ENCODE measurements at regions not wholly inside any gene's neighbourhood (a gene's known extent, or its start where the extent isn't known, plus 50 kb on each side); places are given as distances from the start of the nearest gene placed in this dataset.

DNA sequence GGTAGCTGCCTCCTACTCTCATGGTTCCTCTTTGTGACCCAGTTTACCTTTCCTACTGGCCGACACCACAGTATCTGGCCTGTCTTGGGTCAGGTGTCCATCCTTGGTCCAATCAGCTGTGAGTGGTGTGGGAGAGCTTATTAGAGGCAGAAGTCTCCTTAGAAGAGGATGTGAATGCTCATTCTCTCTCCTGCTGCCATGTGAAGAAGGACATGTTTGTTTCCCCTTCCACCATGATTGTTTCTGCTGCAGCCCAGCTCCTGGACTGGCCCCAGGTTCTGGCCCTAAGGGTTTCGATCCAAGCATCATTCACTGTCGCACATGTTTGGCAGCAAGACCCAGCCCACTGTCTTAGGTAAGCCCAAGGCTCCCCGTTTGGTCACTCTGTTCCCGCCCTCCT, 55.3 kb upstream of the TGIF1 start:
- Histone ChIP-seq H3K27me3 (ENCODE audit: control insufficient read depth, insufficient read depth, low read length, poor library complexity, severe bottlenecking) (no peaks in the 10 kb centered on the region), H3K36me3 (ENCODE audit: control insufficient read depth, insufficient read depth, low read length) (no peaks in the 10 kb centered on the region), H3K27ac (ENCODE audit: low read depth, low read length) (no peak overlapping the region), H3K9me3 (ENCODE audit: control insufficient read depth, low read length) (peaks cover 23% of the 10 kb centered on the region), H3K4me1 (ENCODE audit: control insufficient read depth, insufficient read depth, low read length) (no peaks in the 10 kb centered on the region), H3K4me3 (ENCODE audit: low read length) (no peak overlapping the region), H3K9ac (ENCODE audit: extremely low read depth, low read length, poor library complexity, severe bottlenecking) (no peak overlapping the region)
- Mint-ChIP-seq H3K27me3 (ENCODE audit: insufficient read depth) (no peaks in the 10 kb centered on the region), H3K27ac (no peak overlapping the region), H3K9me3 (peaks cover 15% of the 10 kb centered on the region), H3K4me1 (peaks cover 13% of the 10 kb centered on the region), H3K36me3 (ENCODE audit: low read depth) (no peaks in the 10 kb centered on the region), H3K4me3 (no peak overlapping the region)
- 88 to 97% methylated on average over 4 to 5 of the region's 5 CpGs for WGBS, 2 experiments (ENCODE audit: insufficient coverage in 1 of 2, insufficient read length in 1 of 2)
- no peak for DNase-seq
- TF ChIP-seq, protein P1, sequence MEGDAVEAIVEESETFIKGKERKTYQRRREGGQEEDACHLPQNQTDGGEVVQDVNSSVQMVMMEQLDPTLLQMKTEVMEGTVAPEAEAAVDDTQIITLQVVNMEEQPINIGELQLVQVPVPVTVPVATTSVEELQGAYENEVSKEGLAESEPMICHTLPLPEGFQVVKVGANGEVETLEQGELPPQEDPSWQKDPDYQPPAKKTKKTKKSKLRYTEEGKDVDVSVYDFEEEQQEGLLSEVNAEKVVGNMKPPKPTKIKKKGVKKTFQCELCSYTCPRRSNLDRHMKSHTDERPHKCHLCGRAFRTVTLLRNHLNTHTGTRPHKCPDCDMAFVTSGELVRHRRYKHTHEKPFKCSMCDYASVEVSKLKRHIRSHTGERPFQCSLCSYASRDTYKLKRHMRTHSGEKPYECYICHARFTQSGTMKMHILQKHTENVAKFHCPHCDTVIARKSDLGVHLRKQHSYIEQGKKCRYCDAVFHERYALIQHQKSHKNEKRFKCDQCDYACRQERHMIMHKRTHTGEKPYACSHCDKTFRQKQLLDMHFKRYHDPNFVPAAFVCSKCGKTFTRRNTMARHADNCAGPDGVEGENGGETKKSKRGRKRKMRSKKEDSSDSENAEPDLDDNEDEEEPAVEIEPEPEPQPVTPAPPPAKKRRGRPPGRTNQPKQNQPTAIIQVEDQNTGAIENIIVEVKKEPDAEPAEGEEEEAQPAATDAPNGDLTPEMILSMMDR (conservative IDR thresholded peaks at IDR 0.05): no peak

DNA sequence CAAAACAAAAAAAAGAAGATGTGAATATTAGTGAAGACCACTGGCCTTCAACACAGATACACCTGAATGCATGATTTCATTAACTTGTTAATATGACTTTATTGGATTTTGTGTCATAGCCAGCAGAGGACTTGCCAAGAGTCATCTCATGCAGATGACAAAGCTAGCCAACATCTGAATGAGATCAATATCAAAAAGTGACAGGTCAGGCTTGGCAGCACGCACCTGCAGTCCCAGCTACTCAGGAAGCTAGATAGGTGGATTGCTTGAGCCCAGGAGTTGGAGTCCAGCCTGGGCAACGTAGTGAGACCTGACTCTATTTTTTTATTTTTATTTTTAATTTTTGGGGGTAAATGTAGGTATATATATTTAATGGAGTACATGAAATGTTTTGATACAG, 54.5 kb upstream of the TGIF1 start:
- H3K4me1 Mint-ChIP-seq: peaks cover 13% of the 10 kb centered on the region
- DNase-seq: no peak
- no peak overlapping the region for H3K27ac Mint-ChIP-seq
- no peak overlapping the region for H3K4me3 Mint-ChIP-seq
- Histone ChIP-seq H3K4me1 (ENCODE audit: control insufficient read depth, insufficient read depth, low read length) (no peaks in the 10 kb centered on the region), H3K4me3 (ENCODE audit: low read length) (no peak overlapping the region), H3K9me3 (ENCODE audit: control insufficient read depth, low read length) (peaks cover 19% of the 10 kb centered on the region), H3K36me3 (ENCODE audit: control insufficient read depth, insufficient read depth, low read length) (no peaks in the 10 kb centered on the region), H3K9ac (ENCODE audit: extremely low read depth, low read length, poor library complexity, severe bottlenecking) (no peak overlapping the region), H3K27ac (ENCODE audit: low read depth, low read length) (no peak overlapping the region), H3K27me3 (ENCODE audit: control insufficient read depth, insufficient read depth, low read length, poor library complexity, severe bottlenecking) (no peaks in the 10 kb centered on the region)
- H3K36me3 Mint-ChIP-seq (ENCODE audit: low read depth): no peaks in the 10 kb centered on the region
- H3K27me3 Mint-ChIP-seq (ENCODE audit: insufficient read depth): no peaks in the 10 kb centered on the region
- TF ChIP-seq, protein P1 (conservative IDR thresholded peaks at IDR 0.05): no peak
- 97 to 100% methylated on average over 2 of the region's 2 CpGs for WGBS, 2 experiments (ENCODE audit: insufficient coverage in 1 of 2, insufficient read length in 1 of 2)
- peaks cover 7% of the 10 kb centered on the region for H3K9me3 Mint-ChIP-seq

DNA sequence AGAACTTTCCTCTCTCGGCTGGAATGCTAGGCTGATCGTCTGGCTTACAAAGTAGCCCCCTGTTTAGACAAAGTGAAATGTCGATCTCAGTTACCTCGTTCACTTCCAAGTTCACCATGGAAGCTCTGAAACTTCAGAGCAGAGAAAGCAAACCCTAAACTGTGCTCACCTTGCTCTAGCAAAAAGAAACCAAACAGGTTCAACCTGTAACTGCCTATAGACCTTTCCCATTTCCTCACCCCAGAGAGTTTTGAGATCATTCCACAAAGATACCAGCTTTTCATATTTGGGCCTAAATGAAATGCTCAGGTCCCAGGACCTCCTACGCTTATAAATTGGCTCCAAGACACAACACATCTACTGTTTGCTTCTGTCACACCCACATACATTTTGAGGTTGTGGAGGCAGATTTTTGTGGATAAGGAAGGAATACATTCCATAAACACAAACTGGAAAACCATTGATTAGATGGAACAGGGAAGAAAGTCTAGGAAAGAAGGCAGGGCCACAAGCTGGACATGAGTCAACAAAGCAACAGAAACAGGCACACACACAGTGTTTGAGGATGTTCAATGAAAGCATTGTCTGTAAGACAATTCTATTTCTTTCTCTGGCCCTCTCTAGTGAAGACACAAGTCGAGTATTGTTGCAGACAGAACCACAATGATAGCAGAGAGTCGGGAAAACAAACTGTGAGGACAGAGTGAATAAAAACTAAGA, 52.8 kb upstream of the TGIF1 start:
- H3K4me3 Mint-ChIP-seq: no peak overlapping the region
- Histone ChIP-seq H3K27me3 (ENCODE audit: control insufficient read depth, insufficient read depth, low read length, poor library complexity, severe bottlenecking) (no peaks in the 10 kb centered on the region), H3K36me3 (ENCODE audit: control insufficient read depth, insufficient read depth, low read length) (no peaks in the 10 kb centered on the region), H3K9me3 (ENCODE audit: control insufficient read depth, low read length) (peaks cover 17% of the 10 kb centered on the region), H3K4me3 (ENCODE audit: low read length) (no peak overlapping the region), H3K27ac (ENCODE audit: low read depth, low read length) (no peak overlapping the region), H3K9ac (ENCODE audit: extremely low read depth, low read length, poor library complexity, severe bottlenecking) (no peak overlapping the region), H3K4me1 (ENCODE audit: control insufficient read depth, insufficient read depth, low read length) (no peaks in the 10 kb centered on the region)
- WGBS, 2 experiments (ENCODE audit: insufficient coverage in 1 of 2, insufficient read length in 1 of 2): 89 to 92% methylated on average over 6 of the region's 7 CpGs
- H3K4me1 Mint-ChIP-seq: peaks cover 13% of the 10 kb centered on the region
- no peak overlapping the region for H3K27ac Mint-ChIP-seq
- no peaks in the 10 kb centered on the region for H3K36me3 Mint-ChIP-seq (ENCODE audit: low read depth)
- TF ChIP-seq, protein P1 (conservative IDR thresholded peaks at IDR 0.05): no peak
- H3K9me3 Mint-ChIP-seq: peaks cover 12% of the 10 kb centered on the region
- DNase-seq: no peak
- H3K27me3 Mint-ChIP-seq (ENCODE audit: insufficient read depth): no peaks in the 10 kb centered on the region

Data from endodermal cell (in vitro differentiated cells).